Thymus (tissue), 11 donors: ENCODE measurements at regions not wholly inside any gene's neighbourhood (a gene's known extent, or its start where the extent isn't known, plus 50 kb on each side); places are given as distances from the start of the nearest gene placed in this dataset.

Source experiments
- DNase-seq, 9 donors: peaks; one replicate each; pipeline ENCODE4 v3.0.0-alpha.2; 2013; ENCODE audit warnings: low spot score in 9 of 9, low read depth in 6 of 9, missing footprints in 1 of 9
- H3K27ac ChIP-seq, 2 donors: one replicate each; pipeline ENCODE4 v1.5.1; 2013; ENCODE audit warnings: control low read depth in 1 of 2, low read depth in 1 of 2, low read length in 1 of 2, mild to moderate bottlenecking in 1 of 2, moderate library complexity in 1 of 2
- H3K27me3 ChIP-seq, 2 donors: one replicate each; pipeline ENCODE4 v1.5.1; 2013; ENCODE audit warnings: low read length in 1 of 2; ENCODE audit not compliant: control insufficient read depth in 2 of 2, insufficient read depth in 1 of 2
- H3K36me3 ChIP-seq, 2 donors: one replicate each; pipeline ENCODE4 v1.5.1; 2013; ENCODE audit warnings: low read length in 1 of 2, mild to moderate bottlenecking in 1 of 2, moderate library complexity in 1 of 2; ENCODE audit not compliant: control insufficient read depth in 2 of 2, insufficient read depth in 2 of 2
- H3K4me1 ChIP-seq, 2 donors: one replicate each; pipeline ENCODE4 v1.5.1; 2013; ENCODE audit warnings: low read length in 2 of 2; ENCODE audit not compliant: control insufficient read depth in 2 of 2, insufficient read depth in 2 of 2
- H3K4me3 ChIP-seq, 2 donors: one replicate each; pipeline ENCODE4 v1.5.1; 2013; ENCODE audit warnings: low read length in 2 of 2, control low read depth in 1 of 2, mild to moderate bottlenecking in 1 of 2
- H3K9me3 ChIP-seq, 2 donors: one replicate each; pipeline ENCODE4 v1.5.1; 2013; ENCODE audit warnings: low read length in 1 of 2, mild to moderate bottlenecking in 1 of 2; ENCODE audit not compliant: control insufficient read depth in 2 of 2, insufficient read depth in 1 of 2
- WGBS: extraction: QIAGEN DNeasy Blood & Tissue Kit; methylation state at CpG from one replicate; pipeline ENCODE4 v1.1.7; 2013; 5-methylcytosine and 5-hydroxymethylcytosine counted together
- donor health status: healthy.

GRCh38 chr5:133905424-133905823, 63.0 kb downstream of the C5orf15 start:
- H3K4me3 ChIP-seq = no peak overlapping the region
- 96% methylated on average over 8 of the region's 8 CpGs for WGBS
- no peaks in the 10 kb centered on the region for H3K36me3 ChIP-seq
- H3K27ac ChIP-seq = no peak overlapping the region
- H3K9me3 ChIP-seq = no peaks in the 10 kb centered on the region
- no peaks in the 10 kb centered on the region for H3K4me1 ChIP-seq
- DNase-seq = no peak
- H3K27me3 ChIP-seq = no peaks in the 10 kb centered on the region

DNA sequence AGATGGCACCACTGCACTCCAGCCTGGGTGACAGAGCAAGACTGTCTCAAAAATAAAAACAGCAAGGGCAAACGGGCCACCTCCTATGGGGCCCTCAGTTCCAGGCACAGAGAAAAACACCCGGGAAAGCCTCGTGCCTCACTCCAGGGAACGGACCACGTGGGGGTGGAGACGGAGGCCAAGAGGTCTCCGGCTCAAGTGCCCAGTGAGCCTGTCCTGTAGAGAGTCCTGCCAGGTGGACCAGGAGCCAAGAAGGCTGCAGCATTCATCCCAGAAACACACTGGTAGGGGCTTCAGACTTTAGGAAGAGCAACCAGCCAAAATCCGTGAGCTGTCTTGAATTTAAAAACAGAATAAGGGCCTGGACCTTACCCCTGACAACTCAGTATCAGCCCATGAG, 63.8 kb downstream of the C5orf15 start:
- no peak overlapping the region for H3K27ac ChIP-seq
- H3K27me3 ChIP-seq = no peaks in the 10 kb centered on the region
- H3K9me3 ChIP-seq = no peaks in the 10 kb centered on the region
- WGBS = 97% methylated on average over 8 of the region's 8 CpGs
- H3K4me3 ChIP-seq = no peak overlapping the region
- no peaks in the 10 kb centered on the region for H3K36me3 ChIP-seq
- no peak for DNase-seq
- H3K4me1 ChIP-seq = no peaks in the 10 kb centered on the region

- 97% methylated on average over 11 of the region's 11 CpGs for WGBS
- Histone ChIP-seq H3K27me3 (no peaks in the 10 kb centered on the region), H3K36me3 (no peaks in the 10 kb centered on the region), H3K4me3 (no peak overlapping the region), H3K9me3 (no peaks in the 10 kb centered on the region), H3K27ac (no peak overlapping the region), H3K4me1 (no peaks in the 10 kb centered on the region)
- DNase-seq = no peak
These were observed 65.8 kb downstream of the C5orf15 start for GRCh38 chr5:133902511-133903118.

GRCh38 chr5:133900534-133901270, 67.7 kb downstream of the C5orf15 start:
- Histone ChIP-seq H3K27me3 (no peaks in the 10 kb centered on the region), H3K27ac (no peak overlapping the region), H3K4me1 (no peaks in the 10 kb centered on the region), H3K36me3 (no peaks in the 10 kb centered on the region), H3K9me3 (no peaks in the 10 kb centered on the region), H3K4me3 (no peak overlapping the region)
- no peak for DNase-seq
- WGBS = 97% methylated on average over 15 of the region's 15 CpGs

GRCh38 chr5:133899506-133899905, 68.9 kb downstream of the C5orf15 start:
- 53% methylated on average over 4 of the region's 4 CpGs for WGBS
- Histone ChIP-seq H3K36me3 (no peaks in the 10 kb centered on the region), H3K4me1 (no peaks in the 10 kb centered on the region), H3K9me3 (no peaks in the 10 kb centered on the region), H3K4me3 (no peak overlapping the region), H3K27ac (no peak overlapping the region), H3K27me3 (no peaks in the 10 kb centered on the region)
- DNase-seq = no peak

DNA sequence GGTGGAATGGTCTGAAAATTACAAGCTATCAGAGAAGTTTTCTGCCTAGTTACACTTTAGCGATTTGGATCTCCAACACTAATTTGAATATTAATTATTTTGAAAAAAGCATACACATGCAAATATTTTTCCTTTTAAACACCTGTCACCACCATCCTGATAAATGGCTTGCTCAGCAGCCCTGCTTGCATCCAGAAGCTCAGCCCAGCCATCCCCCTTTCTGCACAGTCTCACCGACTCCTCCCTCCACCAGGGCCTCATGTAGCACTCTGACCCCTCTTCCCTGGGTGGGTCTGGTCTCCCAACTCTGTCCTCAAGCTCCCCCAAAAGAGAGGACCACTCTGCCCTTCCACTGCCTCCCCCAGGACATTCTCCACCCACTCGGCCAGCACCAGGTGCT, 70.0 kb downstream of the C5orf15 start:
- Histone ChIP-seq H3K9me3 (no peaks in the 10 kb centered on the region), H3K27ac (no peak overlapping the region), H3K36me3 (no peaks in the 10 kb centered on the region), H3K4me3 (no peak overlapping the region), H3K4me1 (no peaks in the 10 kb centered on the region), H3K27me3 (no peaks in the 10 kb centered on the region)
- 97% methylated on average over 3 of the region's 3 CpGs for WGBS
- no peak for DNase-seq

- H3K27me3 ChIP-seq = no peaks in the 10 kb centered on the region
- no peak overlapping the region for H3K27ac ChIP-seq
- no peaks in the 10 kb centered on the region for H3K9me3 ChIP-seq
- DNase-seq = no peak
- H3K4me1 ChIP-seq = no peaks in the 10 kb centered on the region
- no peak overlapping the region for H3K4me3 ChIP-seq
- H3K36me3 ChIP-seq = no peaks in the 10 kb centered on the region
- 94% methylated on average over 4 of the region's 4 CpGs for WGBS
These were observed 71.0 kb downstream of the C5orf15 start for GRCh38 chr5:133897431-133897830.

DNA sequence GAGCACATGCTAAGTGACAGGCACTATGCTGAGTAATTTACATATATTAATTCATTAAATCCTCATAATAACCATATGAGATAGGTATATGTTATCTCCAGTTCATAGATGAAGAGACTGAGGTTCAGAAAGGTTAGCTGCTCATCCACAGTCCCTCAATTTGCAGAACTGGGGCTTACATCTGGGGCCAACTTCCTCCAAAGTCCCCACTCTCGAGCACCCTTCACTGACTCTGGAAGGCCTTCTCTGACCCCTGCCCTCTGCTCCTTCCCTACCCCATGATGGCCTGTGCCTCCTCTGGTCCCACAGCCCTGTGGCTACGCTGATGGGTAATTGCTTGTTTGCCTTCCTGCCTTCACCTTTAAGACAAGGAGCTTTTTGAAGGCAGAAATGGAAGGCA, 71.6 kb downstream of the C5orf15 start:
- no peak for DNase-seq
- H3K27ac ChIP-seq = no peak overlapping the region
- no peaks in the 10 kb centered on the region for H3K36me3 ChIP-seq
- 96% methylated on average over 2 of the region's 2 CpGs for WGBS
- H3K27me3 ChIP-seq = no peaks in the 10 kb centered on the region
- no peaks in the 10 kb centered on the region for H3K9me3 ChIP-seq
- H3K4me1 ChIP-seq = no peaks in the 10 kb centered on the region
- H3K4me3 ChIP-seq = no peak overlapping the region

- DNase-seq = no peak
- 98% methylated on average over 7 of the region's 7 CpGs for WGBS
- Histone ChIP-seq H3K36me3 (no peaks in the 10 kb centered on the region), H3K27me3 (no peaks in the 10 kb centered on the region), H3K4me3 (no peak overlapping the region), H3K4me1 (no peaks in the 10 kb centered on the region), H3K27ac (no peak overlapping the region), H3K9me3 (no peaks in the 10 kb centered on the region)
These were observed 72.2 kb downstream of the C5orf15 start for GRCh38 chr5:133895979-133896845.
